Liver (tissue), 8 donors: ENCODE measurements at regions not wholly inside any gene's neighbourhood (a gene's known extent, or its start where the extent isn't known, plus 50 kb on each side); places are given as distances from the start of the nearest gene placed in this dataset.

Source experiments
- DNase-seq: peaks from one replicate; pipeline ENCODE4 v3.0.0-alpha.2; 2017; ENCODE audit warnings: low spot score
- H3K27ac ChIP-seq, 2 donors: one replicate each; pipeline ENCODE4 v1.7.0; 2013; ENCODE audit warnings: inconsistent platforms in 2 of 2, low read length in 2 of 2, control low read depth in 1 of 2, low read depth in 1 of 2, mild to moderate bottlenecking in 1 of 2
- H3K27me3 ChIP-seq, 4 donors: one replicate each; pipeline versions ENCODE4 v1.6.1 to v1.7.0; 2013; ENCODE audit warnings: low read length in 3 of 4, inconsistent platforms in 1 of 4, mild to moderate bottlenecking in 1 of 4, moderate library complexity in 1 of 4; ENCODE audit not compliant: control insufficient read depth in 4 of 4, insufficient read depth in 4 of 4
- H3K36me3 ChIP-seq, 4 donors: one replicate each; pipeline versions ENCODE4 v1.6.1 to v1.7.0; 2013; ENCODE audit warnings: low read length in 3 of 4, mild to moderate bottlenecking in 3 of 4, low read depth in 1 of 4, moderate library complexity in 1 of 4; ENCODE audit not compliant: control insufficient read depth in 4 of 4, insufficient read depth in 3 of 4
- H3K4me1 ChIP-seq, 4 donors: one replicate each; pipeline versions ENCODE4 v1.6.1 to v1.7.0; 2013; ENCODE audit warnings: low read length in 3 of 4, mild to moderate bottlenecking in 3 of 4, moderate library complexity in 1 of 4; ENCODE audit not compliant: control insufficient read depth in 4 of 4, insufficient read depth in 4 of 4
- H3K4me3 ChIP-seq, 3 donors: one replicate each; pipeline versions ENCODE4 v1.6.1 to v1.7.0; 2013; ENCODE audit warnings: low read length in 3 of 3, control low read depth in 1 of 3, low read depth in 1 of 3, mild to moderate bottlenecking in 1 of 3
- H3K9ac ChIP-seq, 2 donors: one replicate each; pipeline ENCODE4 v1.7.0; 2013; ENCODE audit warnings: low read length in 2 of 2, mild to moderate bottlenecking in 2 of 2, moderate library complexity in 2 of 2, control low read depth in 1 of 2, low read depth in 1 of 2
- H3K9me3 ChIP-seq, 4 donors: one replicate each; pipeline versions ENCODE4 v1.6.1 to v1.7.0; 2013; ENCODE audit warnings: low read length in 3 of 4; ENCODE audit not compliant: control insufficient read depth in 4 of 4
- EGR1 ChIP-seq, 2 donors: IDR thresholded peaks; 2 replicates each; pipeline ENCODE4 v1.6.1; 2016 to 2018; ENCODE audit warnings: antibody characterized with exemption in 2 of 2, low read depth in 2 of 2
- FOXA1 ChIP-seq: IDR thresholded peaks from 2 replicates; pipeline ENCODE4 v1.6.1; 2016; ENCODE audit warnings: antibody characterized with exemption
- FOXA2 ChIP-seq: IDR thresholded peaks from 2 replicates; pipeline ENCODE4 v1.6.1; 2016; ENCODE audit warnings: antibody characterized with exemption
- GABPA ChIP-seq, 2 donors: IDR thresholded peaks in 1 of 2; conservative IDR thresholded peaks in 1 of 2; 2 replicates each; pipeline ENCODE4 v1.6.1; 2016; ENCODE audit warnings: antibody characterized with exemption in 2 of 2, mild to moderate bottlenecking in 1 of 2, moderate library complexity in 1 of 2
- HNF4A ChIP-seq, 2 donors: conservative IDR thresholded peaks; 2 replicates each; pipeline ENCODE4 v1.6.1; 2016; ENCODE audit warnings: antibody characterized with exemption in 2 of 2, mild to moderate bottlenecking in 2 of 2
- HNF4G ChIP-seq: IDR thresholded peaks from 2 replicates; pipeline ENCODE4 v1.6.1; 2016; ENCODE audit warnings: antibody characterized with exemption
- JUND ChIP-seq, 2 donors: IDR thresholded peaks; 2 replicates each; pipeline ENCODE4 v1.6.1; 2016; ENCODE audit warnings: antibody characterized with exemption in 2 of 2
- NR2F2 ChIP-seq: IDR thresholded peaks from 2 replicates; pipeline ENCODE4 v1.6.1; 2016; ENCODE audit warnings: antibody characterized with exemption
- RAD21 ChIP-seq, 2 donors: IDR thresholded peaks; 2 replicates each; pipeline ENCODE4 v1.6.1; 2016; ENCODE audit warnings: antibody characterized with exemption in 2 of 2, mild to moderate bottlenecking in 2 of 2
- RXRA ChIP-seq, 2 donors: IDR thresholded peaks; 2 replicates each; pipeline ENCODE4 v1.6.1; 2017 to 2018; ENCODE audit warnings: antibody characterized with exemption in 2 of 2, mild to moderate bottlenecking in 1 of 2
- SP1 ChIP-seq: IDR thresholded peaks from 2 replicates; pipeline ENCODE4 v1.6.1; 2018; ENCODE audit warnings: antibody characterized with exemption, mild to moderate bottlenecking
- TAF1 ChIP-seq: conservative IDR thresholded peaks from 2 replicates; pipeline ENCODE4 v1.6.1; 2016; ENCODE audit warnings: antibody characterized with exemption, mild to moderate bottlenecking
- YY1 ChIP-seq: IDR thresholded peaks from 2 replicates; pipeline ENCODE4 v1.6.1; 2016; ENCODE audit warnings: antibody characterized with exemption, mild to moderate bottlenecking
- WGBS: extraction: QIAGEN DNeasy Blood & Tissue Kit; methylation state at CpG from one replicate; pipeline ENCODE4 v1.1.7; 2013; 5-methylcytosine and 5-hydroxymethylcytosine counted together
- TF ChIP-seq, protein P1 (sequence below): IDR thresholded peaks from 2 replicates; pipeline ENCODE4 v1.6.1; 2016; ENCODE audit warnings: antibody characterized with exemption
- TF ChIP-seq, protein P2 (sequence below): IDR thresholded peaks from 2 replicates; pipeline ENCODE4 v1.6.1; 2016; ENCODE audit warnings: antibody characterized with exemption
- TF ChIP-seq, protein P3 (sequence below): IDR thresholded peaks from 2 replicates; pipeline ENCODE4 v1.6.1; 2016; ENCODE audit warnings: antibody characterized with exemption
- TF ChIP-seq, protein P4 (sequence below): fragments of 150-350 bp; IDR thresholded peaks from 2 replicates; pipeline ENCODE4 v1.5.1; 2017; ENCODE audit warnings: improper control_type of control experiment, low read depth, low read length; ENCODE audit not compliant: missing input control
- TF ChIP-seq, protein P5 (sequence below): IDR thresholded peaks from 2 replicates; pipeline ENCODE4 v1.6.1; 2016; ENCODE audit warnings: antibody characterized with exemption, mild to moderate bottlenecking
- donor health status: healthy.
- donor health status: healthy.
- donor health status: healthy.
- donor health status: healthy.
- donor health status: healthy.

DNA sequence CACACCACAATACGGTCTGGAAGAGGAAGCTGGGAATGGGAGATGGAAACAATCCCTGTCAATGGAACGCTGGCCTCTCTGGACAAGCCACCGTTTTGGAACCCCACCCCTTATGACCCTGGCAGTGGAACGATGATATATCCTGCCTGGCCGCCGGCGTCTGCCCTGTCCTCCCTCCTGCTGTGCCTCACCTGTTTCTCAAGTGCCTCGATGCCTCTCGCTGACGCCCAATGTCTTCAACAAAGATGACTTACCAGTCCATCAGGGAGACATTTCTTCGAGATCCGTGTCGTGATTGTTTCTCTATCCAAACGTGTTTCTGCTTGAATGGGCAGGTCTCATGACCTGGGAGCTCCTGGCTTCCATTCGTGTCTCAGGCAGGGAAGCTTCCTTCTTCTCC is 476.5 kb downstream of the SPATA31A7 start:
- Histone ChIP-seq H3K9me3 (peaks cover 0 to 13% (median 2%) of the 10 kb centered on the region in 4 donors), H3K27me3 (no peaks in the 10 kb centered on the region), H3K9ac (no peak overlapping the region), H3K36me3 (no peaks in the 10 kb centered on the region), H3K4me3 (no peak overlapping the region), H3K4me1 (no peaks in the 10 kb centered on the region), H3K27ac (no peak overlapping the region)
- no peak for TF ChIP-seq HNF4G
- no peak for TF ChIP-seq EGR1 (IDR thresholded peaks at IDR 0.05; ENCODE audit: low read depth in 2 of 2)
- no peak for TF ChIP-seq FOXA2
- TF ChIP-seq, protein P1, sequence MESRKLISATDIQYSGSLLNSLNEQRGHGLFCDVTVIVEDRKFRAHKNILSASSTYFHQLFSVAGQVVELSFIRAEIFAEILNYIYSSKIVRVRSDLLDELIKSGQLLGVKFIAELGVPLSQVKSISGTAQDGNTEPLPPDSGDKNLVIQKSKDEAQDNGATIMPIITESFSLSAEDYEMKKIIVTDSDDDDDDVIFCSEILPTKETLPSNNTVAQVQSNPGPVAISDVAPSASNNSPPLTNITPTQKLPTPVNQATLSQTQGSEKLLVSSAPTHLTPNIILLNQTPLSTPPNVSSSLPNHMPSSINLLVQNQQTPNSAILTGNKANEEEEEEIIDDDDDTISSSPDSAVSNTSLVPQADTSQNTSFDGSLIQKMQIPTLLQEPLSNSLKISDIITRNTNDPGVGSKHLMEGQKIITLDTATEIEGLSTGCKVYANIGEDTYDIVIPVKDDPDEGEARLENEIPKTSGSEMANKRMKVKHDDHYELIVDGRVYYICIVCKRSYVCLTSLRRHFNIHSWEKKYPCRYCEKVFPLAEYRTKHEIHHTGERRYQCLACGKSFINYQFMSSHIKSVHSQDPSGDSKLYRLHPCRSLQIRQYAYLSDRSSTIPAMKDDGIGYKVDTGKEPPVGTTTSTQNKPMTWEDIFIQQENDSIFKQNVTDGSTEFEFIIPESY: no peak
- TF ChIP-seq, protein P2, sequence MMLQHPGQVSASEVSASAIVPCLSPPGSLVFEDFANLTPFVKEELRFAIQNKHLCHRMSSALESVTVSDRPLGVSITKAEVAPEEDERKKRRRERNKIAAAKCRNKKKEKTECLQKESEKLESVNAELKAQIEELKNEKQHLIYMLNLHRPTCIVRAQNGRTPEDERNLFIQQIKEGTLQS: no peak
- TF ChIP-seq SP1: no peak
- TF ChIP-seq, protein P3, sequence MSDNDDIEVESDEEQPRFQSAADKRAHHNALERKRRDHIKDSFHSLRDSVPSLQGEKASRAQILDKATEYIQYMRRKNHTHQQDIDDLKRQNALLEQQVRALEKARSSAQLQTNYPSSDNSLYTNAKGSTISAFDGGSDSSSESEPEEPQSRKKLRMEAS: no peak
- TF ChIP-seq GABPA (IDR thresholded peaks at IDR 0.05 in 1 of 2, conservative IDR thresholded peaks at IDR 0.05 in 1 of 2): no peak
- no peak for TF ChIP-seq JUND (IDR thresholded peaks at IDR 0.05)
- TF ChIP-seq FOXA1: no peak
- 70% methylated on average over 15 of the region's 15 CpGs for WGBS
- peak; percentile 17 for DNase-seq

DNA sequence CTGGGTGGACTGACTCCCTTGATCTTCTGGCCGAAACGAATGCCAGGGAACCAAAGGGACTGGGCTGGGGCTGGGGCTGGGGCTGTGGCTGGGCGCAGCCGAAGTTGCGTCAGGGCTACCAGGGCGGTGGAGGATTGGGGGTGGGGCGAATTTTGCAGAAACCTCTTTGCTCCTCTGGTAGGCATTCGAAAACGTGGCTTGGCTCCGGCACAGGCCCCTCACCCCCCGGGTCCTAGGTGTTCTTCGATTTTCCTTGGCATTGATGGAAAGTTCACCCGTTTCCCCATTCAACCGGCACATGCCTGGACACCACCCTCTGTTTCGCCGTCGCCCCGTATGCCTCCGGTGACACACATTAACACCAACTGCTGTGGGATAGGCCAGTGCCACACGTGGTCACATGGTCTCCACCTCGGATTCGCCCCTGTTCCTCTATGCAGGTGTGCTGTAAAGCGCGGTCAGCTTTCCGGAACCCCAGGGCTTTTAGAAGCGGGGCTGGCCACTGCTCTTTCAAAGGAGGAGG is 477.1 kb downstream of the SPATA31A7 start:
- Histone ChIP-seq H3K4me3 (no peak overlapping the region), H3K4me1 (no peaks in the 10 kb centered on the region), H3K9me3 (peaks cover 0 to 13% (median 2%) of the 10 kb centered on the region in 4 donors), H3K9ac (no peak overlapping the region), H3K27ac (no peak overlapping the region), H3K36me3 (no peaks in the 10 kb centered on the region), H3K27me3 (no peaks in the 10 kb centered on the region)
- DNase-seq: no peak
- 79% methylated on average over 26 of the region's 26 CpGs for WGBS
- TF ChIP-seq YY1 (no peak), HNF4G (no peak), SP1 (no peak), RXRA (IDR thresholded peaks at IDR 0.05) (no peak), NR2F2 (no peak), HNF4A (conservative IDR thresholded peaks at IDR 0.05) (no peak), RAD21 (IDR thresholded peaks at IDR 0.05) (no peak), EGR1 (IDR thresholded peaks at IDR 0.05; ENCODE audit: low read depth in 2 of 2) (no peak), GABPA (IDR thresholded peaks at IDR 0.05 in 1 of 2, conservative IDR thresholded peaks at IDR 0.05 in 1 of 2) (no peak), TAF1 (no peak), FOXA2 (no peak), JUND (IDR thresholded peaks at IDR 0.05) (no peak), FOXA1 (no peak)
- TF ChIP-seq, protein P4, sequence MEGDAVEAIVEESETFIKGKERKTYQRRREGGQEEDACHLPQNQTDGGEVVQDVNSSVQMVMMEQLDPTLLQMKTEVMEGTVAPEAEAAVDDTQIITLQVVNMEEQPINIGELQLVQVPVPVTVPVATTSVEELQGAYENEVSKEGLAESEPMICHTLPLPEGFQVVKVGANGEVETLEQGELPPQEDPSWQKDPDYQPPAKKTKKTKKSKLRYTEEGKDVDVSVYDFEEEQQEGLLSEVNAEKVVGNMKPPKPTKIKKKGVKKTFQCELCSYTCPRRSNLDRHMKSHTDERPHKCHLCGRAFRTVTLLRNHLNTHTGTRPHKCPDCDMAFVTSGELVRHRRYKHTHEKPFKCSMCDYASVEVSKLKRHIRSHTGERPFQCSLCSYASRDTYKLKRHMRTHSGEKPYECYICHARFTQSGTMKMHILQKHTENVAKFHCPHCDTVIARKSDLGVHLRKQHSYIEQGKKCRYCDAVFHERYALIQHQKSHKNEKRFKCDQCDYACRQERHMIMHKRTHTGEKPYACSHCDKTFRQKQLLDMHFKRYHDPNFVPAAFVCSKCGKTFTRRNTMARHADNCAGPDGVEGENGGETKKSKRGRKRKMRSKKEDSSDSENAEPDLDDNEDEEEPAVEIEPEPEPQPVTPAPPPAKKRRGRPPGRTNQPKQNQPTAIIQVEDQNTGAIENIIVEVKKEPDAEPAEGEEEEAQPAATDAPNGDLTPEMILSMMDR: no peak
- TF ChIP-seq, protein P2: no peak
- TF ChIP-seq, protein P5, sequence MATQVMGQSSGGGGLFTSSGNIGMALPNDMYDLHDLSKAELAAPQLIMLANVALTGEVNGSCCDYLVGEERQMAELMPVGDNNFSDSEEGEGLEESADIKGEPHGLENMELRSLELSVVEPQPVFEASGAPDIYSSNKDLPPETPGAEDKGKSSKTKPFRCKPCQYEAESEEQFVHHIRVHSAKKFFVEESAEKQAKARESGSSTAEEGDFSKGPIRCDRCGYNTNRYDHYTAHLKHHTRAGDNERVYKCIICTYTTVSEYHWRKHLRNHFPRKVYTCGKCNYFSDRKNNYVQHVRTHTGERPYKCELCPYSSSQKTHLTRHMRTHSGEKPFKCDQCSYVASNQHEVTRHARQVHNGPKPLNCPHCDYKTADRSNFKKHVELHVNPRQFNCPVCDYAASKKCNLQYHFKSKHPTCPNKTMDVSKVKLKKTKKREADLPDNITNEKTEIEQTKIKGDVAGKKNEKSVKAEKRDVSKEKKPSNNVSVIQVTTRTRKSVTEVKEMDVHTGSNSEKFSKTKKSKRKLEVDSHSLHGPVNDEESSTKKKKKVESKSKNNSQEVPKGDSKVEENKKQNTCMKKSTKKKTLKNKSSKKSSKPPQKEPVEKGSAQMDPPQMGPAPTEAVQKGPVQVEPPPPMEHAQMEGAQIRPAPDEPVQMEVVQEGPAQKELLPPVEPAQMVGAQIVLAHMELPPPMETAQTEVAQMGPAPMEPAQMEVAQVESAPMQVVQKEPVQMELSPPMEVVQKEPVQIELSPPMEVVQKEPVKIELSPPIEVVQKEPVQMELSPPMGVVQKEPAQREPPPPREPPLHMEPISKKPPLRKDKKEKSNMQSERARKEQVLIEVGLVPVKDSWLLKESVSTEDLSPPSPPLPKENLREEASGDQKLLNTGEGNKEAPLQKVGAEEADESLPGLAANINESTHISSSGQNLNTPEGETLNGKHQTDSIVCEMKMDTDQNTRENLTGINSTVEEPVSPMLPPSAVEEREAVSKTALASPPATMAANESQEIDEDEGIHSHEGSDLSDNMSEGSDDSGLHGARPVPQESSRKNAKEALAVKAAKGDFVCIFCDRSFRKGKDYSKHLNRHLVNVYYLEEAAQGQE: no peak
- TF ChIP-seq, protein P1: no peak
- TF ChIP-seq, protein P3: no peak
